GM13976 (cell line): ENCODE measurements at regions not wholly inside any gene's neighbourhood (a gene's known extent, or its start where the extent isn't known, plus 50 kb on each side); places are given as distances from the start of the nearest gene placed in this dataset.

Experiments
- DNase-seq: peaks from one replicate; pipeline ENCODE4 v3.0.0; 2012; ENCODE audit warnings: low spot score
- in situ Hi-C: fragments of 300-500 bp; cut with MboI; formaldehyde crosslinking; loops from one replicate; pipeline ENCODE4 v1.12.0; 2022; ENCODE audit warnings: low sequenced_read_pairs, mixed read lengths, inconsistent platforms; ENCODE audit not compliant: unreplicated experiment
- TF ChIP-seq, protein P1 (sequence below): IDR thresholded peaks from 2 replicates; pipeline ENCODE4 v1.5.1; 2012; ENCODE audit warnings: borderline replicate concordance, mild to moderate bottlenecking; ENCODE audit not compliant: insufficient read depth; ENCODE audit errors: extremely low read depth, missing control alignments, control extremely low read depth

DNA sequence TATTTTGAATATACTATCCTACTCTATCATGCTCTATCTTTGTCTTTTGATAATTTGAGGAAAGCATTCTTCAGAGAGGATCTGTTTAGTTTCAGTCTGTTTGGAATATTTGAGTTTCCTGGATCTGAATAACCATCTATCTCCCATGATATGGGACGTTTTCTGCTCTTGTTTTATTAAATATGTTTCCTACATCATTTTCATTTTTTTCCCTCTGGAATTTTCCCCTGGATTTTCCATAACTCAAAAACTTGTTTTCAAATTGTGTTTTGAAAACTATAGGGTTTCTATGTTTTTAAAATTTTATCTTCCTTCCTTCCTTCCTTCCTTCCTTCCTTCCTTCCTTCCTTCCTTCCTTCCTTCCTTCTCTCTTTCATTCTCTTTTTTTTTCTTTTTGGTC lies 974.2 kb downstream of the TMEM121 start:
- no peak for DNase-seq
- TF ChIP-seq, protein P1, sequence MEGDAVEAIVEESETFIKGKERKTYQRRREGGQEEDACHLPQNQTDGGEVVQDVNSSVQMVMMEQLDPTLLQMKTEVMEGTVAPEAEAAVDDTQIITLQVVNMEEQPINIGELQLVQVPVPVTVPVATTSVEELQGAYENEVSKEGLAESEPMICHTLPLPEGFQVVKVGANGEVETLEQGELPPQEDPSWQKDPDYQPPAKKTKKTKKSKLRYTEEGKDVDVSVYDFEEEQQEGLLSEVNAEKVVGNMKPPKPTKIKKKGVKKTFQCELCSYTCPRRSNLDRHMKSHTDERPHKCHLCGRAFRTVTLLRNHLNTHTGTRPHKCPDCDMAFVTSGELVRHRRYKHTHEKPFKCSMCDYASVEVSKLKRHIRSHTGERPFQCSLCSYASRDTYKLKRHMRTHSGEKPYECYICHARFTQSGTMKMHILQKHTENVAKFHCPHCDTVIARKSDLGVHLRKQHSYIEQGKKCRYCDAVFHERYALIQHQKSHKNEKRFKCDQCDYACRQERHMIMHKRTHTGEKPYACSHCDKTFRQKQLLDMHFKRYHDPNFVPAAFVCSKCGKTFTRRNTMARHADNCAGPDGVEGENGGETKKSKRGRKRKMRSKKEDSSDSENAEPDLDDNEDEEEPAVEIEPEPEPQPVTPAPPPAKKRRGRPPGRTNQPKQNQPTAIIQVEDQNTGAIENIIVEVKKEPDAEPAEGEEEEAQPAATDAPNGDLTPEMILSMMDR = no peak
- in situ Hi-C loops = no loop called here

GRCh38 chr14:106501898-106502297 lies 975.5 kb downstream of the TMEM121 start:
- in situ Hi-C loops = no loop called here
- DNase-seq = no peak
- TF ChIP-seq, protein P1 = no peak

GRCh38 chr14:106505366-106505765 lies 979.0 kb downstream of the TMEM121 start:
- in situ Hi-C loops = no loop called here

GRCh38 chr14:106506881-106507305 lies 980.5 kb downstream of the TMEM121 start:
- DNase-seq = no peak
- TF ChIP-seq, protein P1 = no peak
- in situ Hi-C loops = no loop called here

More at GRCh38 chr14:106505366-106505765, 979.0 kb downstream of the TMEM121 start:
- no peak for DNase-seq
- TF ChIP-seq, protein P1 = no peak

DNA sequence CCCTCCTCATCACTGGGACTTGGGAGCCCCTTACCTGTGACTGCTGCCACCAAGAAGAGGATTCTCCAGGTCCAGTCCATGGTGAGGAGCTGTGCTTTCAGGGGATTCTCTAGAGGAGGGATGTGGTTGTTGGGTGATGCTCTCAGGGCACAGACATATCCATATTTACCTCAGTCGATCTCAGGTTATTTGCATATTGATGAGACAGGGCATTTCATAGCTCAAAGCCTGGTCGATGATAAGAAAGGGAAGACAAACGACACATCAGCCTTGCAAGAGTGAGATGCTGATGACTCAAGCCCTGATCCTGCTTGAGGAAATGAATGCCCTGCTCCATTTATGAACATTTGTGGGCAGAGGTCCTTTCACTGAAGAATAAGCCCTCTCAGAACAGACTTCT lies 981.0 kb downstream of the TMEM121 start:
- TF ChIP-seq, protein P1 = no peak
- in situ Hi-C loops = no loop called here

DNA sequence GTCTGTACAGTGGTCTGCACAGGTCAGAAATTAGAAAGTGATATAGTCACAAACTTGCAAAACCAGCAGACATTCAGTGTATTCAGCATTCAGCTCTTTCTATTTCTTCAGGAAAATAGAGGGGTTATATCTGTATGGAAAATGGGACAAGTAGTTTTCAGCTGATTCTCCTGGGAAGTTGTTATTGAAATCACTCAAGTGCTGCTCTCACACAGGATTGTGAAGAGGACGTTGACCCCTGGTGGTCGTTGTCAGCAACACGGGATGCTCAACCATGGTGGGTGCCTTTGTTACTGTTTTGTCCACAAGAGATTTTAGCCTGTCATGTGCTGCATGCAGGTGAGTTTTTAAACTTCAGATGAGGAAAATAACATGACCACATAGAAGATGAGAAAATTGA lies 981.8 kb downstream of the TMEM121 start:
- TF ChIP-seq, protein P1 = no peak
- in situ Hi-C loops = no loop called here
- DNase-seq = no peak

More for the DNA sequence above, 981.0 kb downstream of the TMEM121 start:
- no peak for DNase-seq

DNA sequence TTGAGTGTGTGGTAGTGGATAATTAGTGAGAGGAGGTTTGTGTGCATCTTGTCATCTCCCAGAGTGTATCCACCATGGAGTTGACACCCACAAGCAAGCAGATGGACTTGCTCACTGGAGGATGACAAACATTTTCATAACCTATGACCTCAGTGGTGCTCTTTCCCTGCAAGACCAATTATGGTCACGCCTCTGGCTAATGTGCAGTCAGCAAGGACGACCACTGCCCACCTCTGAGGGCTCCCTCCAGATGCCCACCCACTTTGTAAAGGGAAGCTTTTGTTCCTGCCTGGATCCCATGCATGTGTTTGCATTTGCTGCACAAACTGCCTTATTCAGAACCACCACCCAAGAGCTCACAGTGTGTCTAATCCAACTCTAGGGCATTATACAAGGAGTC lies 982.8 kb downstream of the TMEM121 start:
- TF ChIP-seq, protein P1 = no peak
- no peak for DNase-seq
- in situ Hi-C loops = no loop called here
